IMR-90 (cell line): ENCODE measurements at regions not wholly inside any gene's neighbourhood (a gene's known extent, or its start where the extent isn't known, plus 50 kb on each side); places are given as distances from the start of the nearest gene placed in this dataset.

Experiments
- ATAC-seq: fragments of 200-7000 bp; cut with Tn5 transposase; 2 replicates; pipeline ENCODE4 v1.9.1; 2020; ENCODE audit warnings: low read depth, mild to moderate bottlenecking, moderate library complexity
- BruUV-seq: library from RNA; stranded (reverse); fragments of 400-500 nt; replicated peaks from 2 replicates; lab custom pipeline; 2021; lab: Mats Ljungman, UMichigan
- CTCF ChIA-PET: fragments of 300-600 bp; formaldehyde crosslinking; extraction: SDS; loops from one replicate; lab custom pipeline; 2021; ENCODE audit warnings: antibody characterized with exemption; lab: Yijun Ruan, JAX
- POLR2A ChIA-PET: fragments of 300-600 bp; sonication (Branson Sonifier 250); formaldehyde crosslinking; loops from one replicate; lab custom pipeline; 2022; ENCODE audit warnings: antibody characterized with exemption; ENCODE audit not compliant: unreplicated experiment; lab: Charles Lee
- DNase-seq: peaks from one replicate; pipeline ENCODE4 v3.0.0; 2013
- H2AFZ ChIP-seq: replicated peaks from 2 replicates; pipeline ENCODE3; 2013; ENCODE audit warnings: low read length, mild to moderate bottlenecking; ENCODE audit not compliant: poor library complexity
- H2AK5ac ChIP-seq: 2 replicates; pipeline ENCODE4 v1.6.1; 2013; ENCODE audit warnings: low read depth, low read length, inconsistent platforms
- H2AK9ac ChIP-seq: replicated peaks from 2 replicates; pipeline ENCODE3; 2013; ENCODE audit warnings: mild to moderate bottlenecking, low read depth, low read length, moderate library complexity; ENCODE audit not compliant: poor library complexity
- H2BK120ac ChIP-seq: 2 replicates; pipeline ENCODE4 v1.6.1; 2013; ENCODE audit warnings: low read depth, low read length, inconsistent platforms
- H2BK15ac ChIP-seq: 3 replicates; pipeline ENCODE4 v1.6.1; 2013; ENCODE audit warnings: low read depth, low read length, inconsistent platforms
- H2BK20ac ChIP-seq: 2 replicates; pipeline ENCODE4 v1.6.1; 2013; ENCODE audit warnings: low read depth, mild to moderate bottlenecking, inconsistent platforms, low read length, moderate library complexity
- H2BK5ac ChIP-seq: 2 replicates; pipeline ENCODE4 v1.6.1; 2013; ENCODE audit warnings: mild to moderate bottlenecking, low read depth, low read length, inconsistent platforms; ENCODE audit not compliant: poor library complexity, severe bottlenecking
- H3K14ac ChIP-seq: replicated peaks from 2 replicates; pipeline ENCODE4 v1.6.1; 2013; ENCODE audit warnings: low read depth, low read length, inconsistent platforms
- H3K18ac ChIP-seq: 2 replicates; pipeline ENCODE4 v1.6.1; 2013; ENCODE audit warnings: low read depth, low read length, control low read depth
- H3K23ac ChIP-seq: 2 replicates; pipeline ENCODE4 v1.6.1; 2013; ENCODE audit warnings: low read depth, low read length, inconsistent platforms
- H3K27ac ChIP-seq: 2 replicates; pipeline ENCODE4 v1.5.1; 2013; ENCODE audit warnings: mild to moderate bottlenecking, control low read depth, low read length; ENCODE audit not compliant: insufficient read depth
- H3K27me3 ChIP-seq: 2 replicates; pipeline ENCODE4 v1.6.1; 2013; ENCODE audit warnings: low read length; ENCODE audit not compliant: control insufficient read depth, insufficient read depth
- H3K36me3 ChIP-seq: 2 replicates; pipeline ENCODE4 v1.6.1; 2013; ENCODE audit warnings: low read length, mixed read lengths; ENCODE audit not compliant: control insufficient read depth, insufficient read depth
- H3K4ac ChIP-seq: 2 replicates; pipeline ENCODE4 v1.6.1; 2013; ENCODE audit warnings: low read depth, low read length, inconsistent platforms
- H3K4me1 ChIP-seq: 2 replicates; pipeline ENCODE4 v1.6.1; 2013; ENCODE audit warnings: low read length, mixed read lengths; ENCODE audit not compliant: control insufficient read depth, insufficient read depth
- H3K4me2 ChIP-seq: 2 replicates; pipeline ENCODE4 v1.6.1; 2013; ENCODE audit warnings: low read depth, mild to moderate bottlenecking, control low read depth, low read length, moderate library complexity
- H3K4me3 ChIP-seq: 2 replicates; pipeline ENCODE4 v1.5.1; 2013; ENCODE audit warnings: low read depth, mild to moderate bottlenecking, control low read depth, low read length, moderate library complexity; ENCODE audit not compliant: insufficient read depth
- H3K56ac ChIP-seq: 2 replicates; pipeline ENCODE4 v1.6.1; 2013; ENCODE audit warnings: low read length, inconsistent platforms; ENCODE audit not compliant: insufficient read depth; ENCODE audit errors: extremely low read depth
- H3K79me1 ChIP-seq, 2 experiments: 2 replicates each; pipeline ENCODE4 v1.6.1; 2013; ENCODE audit warnings: low read length in 2 of 2, inconsistent platforms in 1 of 2, low read depth in 1 of 2
- H3K9ac ChIP-seq: 2 replicates; pipeline ENCODE4 v1.6.1; 2013; ENCODE audit warnings: low read depth, low read length, control low read depth
- H3K9me1 ChIP-seq: 2 replicates; pipeline ENCODE4 v1.6.1; 2013; ENCODE audit warnings: low read length, inconsistent platforms; ENCODE audit not compliant: insufficient read depth
- H3K9me3 ChIP-seq: 2 replicates; pipeline ENCODE4 v1.6.1; 2013; ENCODE audit warnings: low read length; ENCODE audit not compliant: control insufficient read depth, insufficient read depth
- H4K20me1 ChIP-seq: 2 replicates; pipeline ENCODE4 v1.6.1; 2013; ENCODE audit warnings: low read length, inconsistent platforms; ENCODE audit not compliant: insufficient read depth
- H4K5ac ChIP-seq: 2 replicates; pipeline ENCODE4 v1.6.1; 2013; ENCODE audit warnings: mild to moderate bottlenecking, low read depth, low read length, control low read depth
- H4K8ac ChIP-seq, 2 experiments: 2 replicates each; pipeline ENCODE4 v1.6.1; 2013; ENCODE audit warnings: low read depth in 2 of 2, low read length in 2 of 2, control low read depth in 1 of 2, inconsistent platforms in 1 of 2
- H4K91ac ChIP-seq: 2 replicates; pipeline ENCODE4 v1.6.1; 2013; ENCODE audit warnings: low read depth, low read length, inconsistent platforms; ENCODE audit not compliant: insufficient read depth
- BHLHE40 ChIP-seq: fragments of 150-350 bp; IDR thresholded peaks from 2 replicates; pipeline ENCODE4 v1.6.1; 2016; ENCODE audit warnings: mild to moderate bottlenecking, low read depth, low read length
- CEBPB ChIP-seq: IDR thresholded peaks from 2 replicates; pipeline ENCODE4 v1.6.1; 2012; ENCODE audit warnings: low read depth, low read length, improper control_type of control experiment
- ELK1 ChIP-seq: fragments of 150-350 bp; IDR thresholded peaks from 2 replicates; pipeline ENCODE4 v1.6.1; 2016; ENCODE audit warnings: low read depth, mild to moderate bottlenecking, low read length, moderate library complexity, borderline replicate concordance
- FOS ChIP-seq: fragments of 150-350 bp; IDR thresholded peaks from 2 replicates; pipeline ENCODE4 v1.6.1; 2016; ENCODE audit warnings: low read depth, low read length
- MAFK ChIP-seq: IDR thresholded peaks from 2 replicates; pipeline ENCODE4 v1.6.1; 2012; ENCODE audit warnings: low read depth, low read length, improper control_type of control experiment
- MAZ ChIP-seq: IDR thresholded peaks from 2 replicates; pipeline ENCODE4 v1.6.1; 2012; ENCODE audit warnings: low read depth, mild to moderate bottlenecking, low read length, improper control_type of control experiment, moderate library complexity, borderline replicate concordance
- MXI1 ChIP-seq: IDR thresholded peaks from 2 replicates; pipeline ENCODE4 v1.6.1; 2012; ENCODE audit warnings: low read depth, mild to moderate bottlenecking, low read length, moderate library complexity, borderline replicate concordance
- NFE2L2 ChIP-seq: fragments of 150-350 bp; IDR thresholded peaks from 2 replicates; pipeline ENCODE4 v1.6.1; 2016; ENCODE audit warnings: low read depth, mild to moderate bottlenecking, low read length
- RAD21 ChIP-seq: IDR thresholded peaks from 2 replicates; pipeline ENCODE4 v1.6.1; 2012; ENCODE audit warnings: low read length, improper control_type of control experiment
- RCOR1 ChIP-seq: IDR thresholded peaks from 2 replicates; pipeline ENCODE4 v1.6.1; 2012; ENCODE audit warnings: mild to moderate bottlenecking, low read length, improper control_type of control experiment; ENCODE audit not compliant: insufficient replicate concordance
- RFX5 ChIP-seq: IDR thresholded peaks from 2 replicates; pipeline ENCODE4 v1.8.0; 2012; ENCODE audit warnings: low read depth, mild to moderate bottlenecking, low read length, moderate library complexity
- SMC3 ChIP-seq: fragments of 150-350 bp; IDR thresholded peaks from 2 replicates; pipeline ENCODE4 v1.6.1; 2016; ENCODE audit warnings: low read depth, mild to moderate bottlenecking, antibody characterized with exemption, low read length, moderate library complexity
- USF2 ChIP-seq: fragments of 150-350 bp; IDR thresholded peaks from 2 replicates; pipeline ENCODE4 v1.6.1; 2017; ENCODE audit warnings: mild to moderate bottlenecking, antibody characterized with exemption, low read length, low read depth
- WGBS, 2 experiments: methylation state at CpG; one replicate each; pipeline versions ENCODE4 v1.1.5 to v1.1.7; 2013; ENCODE audit warnings: missing lambda C conversion rate in 2 of 2; ENCODE audit not compliant: insufficient read length in 1 of 2; ENCODE audit errors: extremely low coverage in 2 of 2; 5-methylcytosine and 5-hydroxymethylcytosine counted together
- dilution Hi-C: fragments of 300-500 bp; cut with HindIII; formaldehyde crosslinking; loops from one replicate; pipeline ENCODE4 v1.14.3; 2018; ENCODE audit warnings: low sequenced_read_pairs; ENCODE audit not compliant: unreplicated experiment
- in situ Hi-C: fragments of 300-500 bp; cut with MboI; formaldehyde crosslinking; loops from 3 replicates; pipeline ENCODE4 v1.14.3; 2019; ENCODE audit warnings: low sequenced_read_pairs, inconsistent platforms, mixed read lengths
- intact Hi-C: fragments of 100-400 bp; cut with micrococcal nuclease; formaldehyde crosslinking; loops from 2 replicates; pipeline ENCODE4 v1.10.0; 2022

- ATAC-seq (peak; percentile 28), DNase-seq (peak; percentile 26)
- H3K9me1 ChIP-seq: 0 out of 2 replicates have a peak, but pooled peaks cover 3% of the 10 kb centered on the region
- H4K91ac ChIP-seq: no peak overlapping the region
- CTCF ChIA-PET: interaction anchor here (0.7 to 2.6 kb wide), 5 partner anchors 11 to 620 kb away, joined by 3 to 9 read pairs (median 3); no protein-coding TSS in a partner anchor
- no peak overlapping the region for H3K4me3 ChIP-seq
- H3K27me3 ChIP-seq: no peaks in the 10 kb centered on the region
- no peak overlapping the region; the same call in 1 of the 2 replicates for H3K18ac ChIP-seq
- no peaks in the 10 kb centered on the region for H4K20me1 ChIP-seq
- no peak overlapping the region for H2AK9ac ChIP-seq
- no CpG with 5 or more reads among the region's 5 CpGs for WGBS, 2 experiments
- H2BK20ac ChIP-seq: no peak overlapping the region; the same call in 1 of the 2 replicates
- H4K5ac ChIP-seq: no peak overlapping the region; the same call in 1 of the 2 replicates
- H3K79me1 ChIP-seq: peaks cover 0 to 4% of the 10 kb centered on the region in 2 experiments; a peak in 2 of 4 replicates
- 0 out of 4 replicates have a peak overlapping the region, but pooled peaks of 1 of the 2 experiments have one; percentile 6 for H4K8ac ChIP-seq
- 0 out of 3 replicates have a peak overlapping the region, but pooled peaks have one; percentile 18 for H2BK15ac ChIP-seq
- POLR2A ChIA-PET: no interaction called here
- no peak overlapping the region for H2AK5ac ChIP-seq
- H3K9me3 ChIP-seq: no peaks in the 10 kb centered on the region
- H3K9ac ChIP-seq: no peak overlapping the region
- no peak overlapping the region for H3K23ac ChIP-seq
- H2BK5ac ChIP-seq: peak overlapping the region; percentile 53
- intact Hi-C loops (loop anchor here (2.0 to 10.0 kb wide), 3 partner anchors 461 to 732 kb away; no protein-coding TSS in a partner anchor), dilution Hi-C loops (no loop called here), in situ Hi-C loops (loop anchor here (25.0 kb wide), 1 partner anchor 624 kb away; no protein-coding TSS in a partner anchor)
- peaks cover 12% of the 10 kb centered on the region for H3K4me1 ChIP-seq
- no TSS peak for BruUV-seq
- H3K4me2 ChIP-seq: no peak overlapping the region
- no peak overlapping the region for H2AFZ ChIP-seq
- no peak overlapping the region for H3K27ac ChIP-seq
- 0 out of 2 replicates have a peak overlapping the region, but pooled peaks have one; percentile 62 for H3K14ac ChIP-seq
- peak overlapping the region; percentile 63; the same call in 1 of the 2 replicates for H2BK120ac ChIP-seq
- H3K4ac ChIP-seq: no peak overlapping the region
- H3K36me3 ChIP-seq: no peaks in the 10 kb centered on the region
- H3K56ac ChIP-seq: no peak overlapping the region
- no peak for TF ChIP-seq MAFK
- no peak for TF ChIP-seq FOS
- TF ChIP-seq CEBPB: peak; percentile 39; the same call in 1 of the 2 replicates
- TF ChIP-seq BHLHE40: no peak
- TF ChIP-seq MXI1: no peak
- no peak for TF ChIP-seq NFE2L2
- no peak for TF ChIP-seq RCOR1
- TF ChIP-seq RFX5: no peak
- TF ChIP-seq SMC3: peak; percentile 47; the same call in 1 of the 2 replicates
- peak; percentile 27 for TF ChIP-seq RAD21
- no peak for TF ChIP-seq USF2
- no peak for TF ChIP-seq ELK1
- no peak for TF ChIP-seq MAZ
These were observed 201.7 kb downstream of the NRIP1 start for GRCh38 chr21:14862794-14863720.
